PC-9 (cell line): ENCODE measurements at regions not wholly inside any gene's neighbourhood (a gene's known extent, or its start where the extent isn't known, plus 50 kb on each side); places are given as distances from the start of the nearest gene placed in this dataset.

Source experiments
- BruUV-seq: library from RNA; stranded (reverse); fragments of 400-500 nt; replicated peaks from 2 replicates; lab custom pipeline; 2021; lab: Mats Ljungman, UMichigan
- CTCF ChIA-PET: fragments of 300-600 bp; sonication (Branson Sonifier 250); formaldehyde crosslinking; loops from one replicate; lab custom pipeline; 2022; ENCODE audit warnings: antibody characterized with exemption; lab: Charles Lee
- POLR2A ChIA-PET: fragments of 300-600 bp; sonication (Branson Sonifier 250); formaldehyde crosslinking; loops from one replicate; lab custom pipeline; 2022; ENCODE audit warnings: antibody characterized with exemption; ENCODE audit not compliant: unreplicated experiment; lab: Charles Lee
- DNase-seq, 2 experiments: peaks; one replicate each; pipeline versions ENCODE4 v3.0.0 to v3.0.0-alpha.2; 2015 to 2022; ENCODE audit warnings: mixed read lengths in 1 of 2
- H2AFZ ChIP-seq: fragments of 200-600 bp; sonication (generic); 2 replicates; pipeline ENCODE4 v1.8.1; 2017; ENCODE audit warnings: antibody characterized with exemption
- H3F3A ChIP-seq: fragments of 200-600 bp; sonication (generic); 2 replicates; pipeline ENCODE4 v1.8.1; 2017; ENCODE audit warnings: antibody characterized with exemption, mild to moderate bottlenecking, low read depth; ENCODE audit not compliant: insufficient read depth
- H3K27ac ChIP-seq: fragments of 200-600 bp; sonication (generic); 2 replicates; pipeline ENCODE4 v1.6.1; 2016; ENCODE audit warnings: mixed run types
- H3K27me3 ChIP-seq: fragments of 200-600 bp; sonication (generic); 2 replicates; pipeline ENCODE4 v1.6.1; 2016; ENCODE audit warnings: low read depth, mixed run types; ENCODE audit not compliant: insufficient read depth
- H3K36me3 ChIP-seq: fragments of 200-600 bp; sonication (generic); 2 replicates; pipeline ENCODE4 v1.6.1; 2016; ENCODE audit warnings: low read depth, mixed run types
- H3K4me1 ChIP-seq: fragments of 200-600 bp; sonication (generic); replicated peaks from 2 replicates; pipeline ENCODE4 v1.6.1; 2016; ENCODE audit warnings: mixed run types; ENCODE audit not compliant: insufficient read depth
- H3K4me2 ChIP-seq: fragments of 200-600 bp; sonication (generic); 2 replicates; pipeline ENCODE4 v1.6.1; 2017; ENCODE audit warnings: mixed run types
- H3K4me3 ChIP-seq: fragments of 200-600 bp; sonication (generic); 2 replicates; pipeline ENCODE4 v1.6.1; 2016; ENCODE audit warnings: mixed run types
- H3K79me2 ChIP-seq: fragments of 200-600 bp; sonication (generic); 2 replicates; pipeline ENCODE4 v1.6.1; 2017; ENCODE audit warnings: low read depth, mixed run types
- H3K9me2 ChIP-seq: fragments of 200-600 bp; sonication (generic); 2 replicates; pipeline ENCODE4 v1.8.1; 2017; ENCODE audit warnings: mild to moderate bottlenecking; ENCODE audit not compliant: insufficient read depth
- H3K9me3 ChIP-seq: fragments of 200-600 bp; sonication (generic); 2 replicates; pipeline ENCODE4 v1.8.1; 2016; ENCODE audit warnings: low read depth; ENCODE audit not compliant: insufficient read depth
- H4K20me1 ChIP-seq: fragments of 200-600 bp; sonication (generic); 2 replicates; pipeline ENCODE4 v1.8.1; 2017; ENCODE audit not compliant: insufficient read depth
- CTCF ChIP-seq: fragments of 200-600 bp; sonication (generic); conservative IDR thresholded peaks from 2 replicates; pipeline ENCODE4 v1.6.1; 2017; ENCODE audit warnings: mixed run types, antibody characterized with exemption, mild to moderate bottlenecking, moderate library complexity
- EZH2 ChIP-seq: fragments of 200-600 bp; sonication (generic); IDR thresholded peaks from 2 replicates; pipeline ENCODE4 v1.8.0; 2017; ENCODE audit warnings: antibody characterized with exemption, low read depth
- intact Hi-C: fragments of 100-400 bp; cut with micrococcal nuclease; formaldehyde crosslinking; loops from one replicate; pipeline ENCODE4 v1.10.0; 2022; ENCODE audit not compliant: unreplicated experiment

- Histone ChIP-seq H3K4me2 (no peak overlapping the region), H3K9me3 (no peaks in the 10 kb centered on the region), H3K79me2 (no peaks in the 10 kb centered on the region), H3K27me3 (no peaks in the 10 kb centered on the region), H3K36me3 (no peaks in the 10 kb centered on the region), H4K20me1 (no peaks in the 10 kb centered on the region), H2AFZ (no peak overlapping the region), H3F3A (no peaks in the 10 kb centered on the region), H3K27ac (no peak overlapping the region), H3K4me3 (no peak overlapping the region), H3K4me1 (no peaks in the 10 kb centered on the region), H3K9me2 (no peaks in the 10 kb centered on the region)
- intact Hi-C loops, result no loop called here
- POLR2A ChIA-PET, result no interaction called here
- CTCF ChIA-PET, result no interaction called here
- TF ChIP-seq CTCF (no peak), EZH2 (no peak)
- BruUV-seq, result no TSS peak
- DNase-seq, result no peak
Measured at GRCh38 chr7:85641331-85641730, 454.5 kb upstream of the SEMA3D start.

- H3K9me2 ChIP-seq, result no peaks in the 10 kb centered on the region
- no peak overlapping the region for H3K4me3 ChIP-seq
- H3K36me3 ChIP-seq, result no peaks in the 10 kb centered on the region
- no peaks in the 10 kb centered on the region for H4K20me1 ChIP-seq
- H3K27me3 ChIP-seq, result no peaks in the 10 kb centered on the region
- no peaks in the 10 kb centered on the region for H3K9me3 ChIP-seq
- no TSS peak for BruUV-seq
- no peak for TF ChIP-seq EZH2
- TF ChIP-seq CTCF, result no peak
- no peak overlapping the region for H3K27ac ChIP-seq
- H2AFZ ChIP-seq, result no peak overlapping the region
- ChIA-PET CTCF (no interaction called here), POLR2A (interaction anchor here (0.7 kb wide), 1 partner anchor 1309 kb away, joined by 3 read pairs; no protein-coding TSS in a partner anchor)
- no peak for DNase-seq
- no peak overlapping the region for H3K4me2 ChIP-seq
- H3F3A ChIP-seq, result no peaks in the 10 kb centered on the region
- H3K4me1 ChIP-seq, result no peaks in the 10 kb centered on the region
- intact Hi-C loops, result no loop called here
- H3K79me2 ChIP-seq, result no peaks in the 10 kb centered on the region
Measured at GRCh38 chr7:85638394-85638793, 451.5 kb upstream of the SEMA3D start.

GRCh38 chr7:85634951-85635350 lies 448.1 kb upstream of the SEMA3D start:
- TF ChIP-seq CTCF, result no peak
- no peak for TF ChIP-seq EZH2
- CTCF ChIA-PET, result no interaction called here
- BruUV-seq, result no TSS peak
- Histone ChIP-seq H3K4me2 (no peak overlapping the region), H3K9me2 (no peaks in the 10 kb centered on the region), H3K27me3 (no peaks in the 10 kb centered on the region), H4K20me1 (no peaks in the 10 kb centered on the region), H3K4me1 (no peaks in the 10 kb centered on the region), H3K79me2 (no peaks in the 10 kb centered on the region), H3K4me3 (no peak overlapping the region), H2AFZ (no peak overlapping the region), H3K36me3 (no peaks in the 10 kb centered on the region), H3K27ac (no peak overlapping the region), H3K9me3 (no peaks in the 10 kb centered on the region), H3F3A (no peaks in the 10 kb centered on the region)
- no peak for DNase-seq
- intact Hi-C loops, result no loop called here
- POLR2A ChIA-PET, result no interaction called here
